ENCODE measurements at regions not wholly inside any gene's neighbourhood (a gene's known extent, or its start where the extent isn't known, plus 50 kb on each side); places are given as distances from the start of the nearest gene placed in this dataset.

DNA sequence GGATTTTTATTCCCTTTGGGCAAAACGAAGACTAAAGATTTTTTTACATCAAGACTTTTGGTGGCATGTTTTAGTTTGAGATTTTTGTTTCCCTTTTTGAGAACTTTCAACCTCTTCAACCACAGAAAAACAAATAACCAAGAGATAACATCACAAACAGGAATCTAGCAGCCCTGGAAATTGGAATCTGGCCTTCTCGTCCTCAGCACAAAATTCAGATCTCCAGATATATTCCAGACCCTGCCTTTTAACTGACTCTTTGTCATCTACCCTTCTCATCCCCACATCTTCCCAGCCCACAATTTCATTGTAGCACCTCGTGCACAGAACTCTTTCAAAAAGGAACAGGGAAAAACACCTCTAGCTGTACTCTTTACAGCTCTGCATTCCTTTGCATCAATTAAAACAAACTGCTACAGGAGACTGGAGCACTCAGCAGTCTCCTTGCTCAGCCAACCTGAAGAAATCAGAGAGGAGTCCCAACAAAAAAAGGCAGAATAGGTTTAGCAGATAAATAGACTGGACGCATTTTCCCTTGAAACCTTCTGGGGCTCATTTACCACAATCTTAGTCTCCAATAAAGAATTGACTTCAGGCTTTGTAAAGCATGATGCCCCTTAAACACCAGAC lies 251.0 kb downstream of the TTLL7 start:
- no peak overlapping the region for H3K4me3 ChIP-seq
- intact Hi-C loops (cut with DNase I) = no loop called here
- DNase-seq (no peak), ATAC-seq (no peak)
- no peaks in the 10 kb centered on the region for H3K9me3 ChIP-seq
- TF ChIP-seq, protein P1, sequence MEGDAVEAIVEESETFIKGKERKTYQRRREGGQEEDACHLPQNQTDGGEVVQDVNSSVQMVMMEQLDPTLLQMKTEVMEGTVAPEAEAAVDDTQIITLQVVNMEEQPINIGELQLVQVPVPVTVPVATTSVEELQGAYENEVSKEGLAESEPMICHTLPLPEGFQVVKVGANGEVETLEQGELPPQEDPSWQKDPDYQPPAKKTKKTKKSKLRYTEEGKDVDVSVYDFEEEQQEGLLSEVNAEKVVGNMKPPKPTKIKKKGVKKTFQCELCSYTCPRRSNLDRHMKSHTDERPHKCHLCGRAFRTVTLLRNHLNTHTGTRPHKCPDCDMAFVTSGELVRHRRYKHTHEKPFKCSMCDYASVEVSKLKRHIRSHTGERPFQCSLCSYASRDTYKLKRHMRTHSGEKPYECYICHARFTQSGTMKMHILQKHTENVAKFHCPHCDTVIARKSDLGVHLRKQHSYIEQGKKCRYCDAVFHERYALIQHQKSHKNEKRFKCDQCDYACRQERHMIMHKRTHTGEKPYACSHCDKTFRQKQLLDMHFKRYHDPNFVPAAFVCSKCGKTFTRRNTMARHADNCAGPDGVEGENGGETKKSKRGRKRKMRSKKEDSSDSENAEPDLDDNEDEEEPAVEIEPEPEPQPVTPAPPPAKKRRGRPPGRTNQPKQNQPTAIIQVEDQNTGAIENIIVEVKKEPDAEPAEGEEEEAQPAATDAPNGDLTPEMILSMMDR (IDR thresholded peaks at IDR 0.05) = no peak
- no peaks in the 10 kb centered on the region for H3K36me3 ChIP-seq
- H3K27ac ChIP-seq = no peak overlapping the region
- H3K27me3 ChIP-seq (ENCODE audit: low read depth) = no peaks in the 10 kb centered on the region
- no peaks in the 10 kb centered on the region for H3K4me1 ChIP-seq

DNA sequence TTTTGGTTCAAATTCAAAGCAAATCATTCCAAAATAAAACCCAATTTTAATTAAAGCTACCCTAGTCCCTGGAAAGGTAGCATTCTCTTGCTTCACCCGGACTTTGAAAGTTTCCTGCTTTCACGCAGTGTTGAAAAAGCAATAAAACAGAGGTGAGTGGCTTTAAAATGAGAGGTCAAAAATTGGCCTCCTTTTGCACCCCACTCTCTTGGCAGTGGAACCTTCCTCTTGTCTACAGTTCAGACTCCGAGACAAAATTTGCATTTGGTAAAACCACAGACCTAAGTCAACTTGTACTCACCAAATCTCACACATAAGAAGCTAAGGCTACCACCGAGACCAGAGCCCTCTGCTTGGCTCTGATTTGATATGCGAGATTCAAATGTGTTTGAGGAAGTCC lies 252.7 kb downstream of the TTLL7 start:
- Histone ChIP-seq H3K9me3 (no peaks in the 10 kb centered on the region), H3K36me3 (no peaks in the 10 kb centered on the region), H3K27ac (no peak overlapping the region), H3K4me3 (no peak overlapping the region), H3K4me1 (no peaks in the 10 kb centered on the region), H3K27me3 (ENCODE audit: low read depth) (no peaks in the 10 kb centered on the region)
- no peak for DNase-seq
- ATAC-seq = no peak
- TF ChIP-seq, protein P1 (IDR thresholded peaks at IDR 0.05) = no peak
- intact Hi-C loops (cut with DNase I) = no loop called here

DNA sequence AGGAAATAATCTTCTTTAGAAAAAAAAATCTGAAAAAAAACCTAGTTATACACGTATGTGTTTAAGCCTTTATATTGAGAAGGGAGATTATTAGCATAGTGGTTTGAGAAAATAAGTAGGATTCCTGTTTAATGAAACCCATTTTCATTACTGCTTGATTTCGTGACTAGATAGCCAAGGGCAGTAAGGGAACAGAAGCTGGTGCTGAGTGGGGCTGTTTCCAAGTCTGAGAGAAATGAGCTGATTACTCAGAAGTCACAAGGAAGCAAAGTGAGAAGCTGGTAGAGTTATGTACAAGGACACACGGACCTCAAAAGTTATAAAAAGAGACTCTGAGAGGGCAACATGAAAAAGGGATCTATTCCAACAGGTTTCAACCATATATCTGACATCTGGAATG lies 256.5 kb downstream of the TTLL7 start:
- intact Hi-C loops (cut with DNase I) = no loop called here
- Histone ChIP-seq H3K4me1 (no peaks in the 10 kb centered on the region), H3K27me3 (ENCODE audit: low read depth) (no peaks in the 10 kb centered on the region), H3K9me3 (no peaks in the 10 kb centered on the region), H3K27ac (no peak overlapping the region), H3K4me3 (no peak overlapping the region), H3K36me3 (no peaks in the 10 kb centered on the region)
- no peak for DNase-seq
- no peak for ATAC-seq
- TF ChIP-seq, protein P1 (IDR thresholded peaks at IDR 0.05) = no peak

DNA sequence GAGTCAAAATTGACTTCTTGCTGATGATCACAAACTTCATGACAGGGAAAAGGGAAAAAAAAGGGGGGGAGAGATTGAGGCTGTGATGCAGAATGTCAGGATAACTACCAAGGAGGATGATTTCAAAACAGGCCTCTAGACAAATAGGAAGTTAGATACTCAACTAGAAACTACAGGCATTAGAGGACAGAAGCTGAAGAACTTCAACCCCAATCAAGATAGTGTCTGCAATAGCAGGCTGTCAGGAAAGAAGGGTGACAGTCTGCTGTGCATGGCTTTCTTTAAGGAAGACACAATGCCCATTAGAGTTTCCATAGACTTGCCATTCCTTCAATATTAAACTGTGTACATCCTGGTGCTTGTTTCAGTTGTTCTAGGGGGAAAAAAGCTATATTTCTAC lies 257.2 kb downstream of the TTLL7 start:
- DNase-seq (no peak), ATAC-seq (no peak)
- no peak overlapping the region for H3K27ac ChIP-seq
- TF ChIP-seq, protein P1 (IDR thresholded peaks at IDR 0.05) = no peak
- H3K27me3 ChIP-seq (ENCODE audit: low read depth) = no peaks in the 10 kb centered on the region
- intact Hi-C loops (cut with DNase I) = no loop called here
- no peaks in the 10 kb centered on the region for H3K36me3 ChIP-seq
- no peaks in the 10 kb centered on the region for H3K4me1 ChIP-seq
- H3K9me3 ChIP-seq = no peaks in the 10 kb centered on the region
- no peak overlapping the region for H3K4me3 ChIP-seq

DNA sequence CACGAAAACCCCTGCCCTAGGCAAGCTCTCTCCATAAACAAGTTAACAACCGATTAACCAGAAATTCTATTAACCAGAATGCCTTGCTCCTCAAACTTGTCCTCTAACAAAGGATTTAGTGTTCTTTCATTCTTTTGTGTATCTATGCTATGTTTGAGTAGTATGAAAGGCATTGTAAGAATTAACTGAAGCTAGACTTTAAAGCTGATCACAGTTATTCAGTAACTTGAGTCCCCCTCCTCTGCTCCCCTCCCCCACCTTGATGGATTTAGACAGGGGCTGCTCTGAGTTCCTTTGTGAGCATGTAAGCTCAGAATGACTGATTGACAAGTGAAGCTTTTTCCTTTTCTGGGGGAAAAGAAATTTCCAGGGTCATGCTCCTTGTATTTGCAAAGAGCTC lies 257.6 kb downstream of the TTLL7 start:
- DNase-seq = no peak
- ATAC-seq = no peak
- Histone ChIP-seq H3K4me1 (no peaks in the 10 kb centered on the region), H3K27ac (no peak overlapping the region), H3K4me3 (no peak overlapping the region), H3K27me3 (ENCODE audit: low read depth) (no peaks in the 10 kb centered on the region), H3K9me3 (no peaks in the 10 kb centered on the region), H3K36me3 (no peaks in the 10 kb centered on the region)
- intact Hi-C loops (cut with DNase I) = no loop called here
- TF ChIP-seq, protein P1 (IDR thresholded peaks at IDR 0.05) = no peak
